Psoas muscle (tissue), 7 donors: ENCODE measurements at regions not wholly inside any gene's neighbourhood (a gene's known extent, or its start where the extent isn't known, plus 50 kb on each side); places are given as distances from the start of the nearest gene placed in this dataset.

Experiments
- ATAC-seq, 4 donors: fragments of 200-7000 bp; cut with Tn5 transposase; one replicate each; pipeline ENCODE4 v1.9.1; 2020; ENCODE audit warnings: moderate library complexity in 3 of 4, mild to moderate bottlenecking in 2 of 4
- DNase-seq, 2 donors: peaks; one replicate each; pipeline ENCODE4 v3.0.0-alpha.2; 2020
- H3K27ac ChIP-seq: fragments of 200-600 bp; one replicate; pipeline ENCODE4 v1.8.0; 2022
- H3K27me3 ChIP-seq, 3 donors: fragments of 200-600 bp in 1 of 3; one replicate each; pipeline versions ENCODE4 v1.6.1 to v1.8.0; 2013 to 2022; ENCODE audit warnings: low read length in 2 of 3, mild to moderate bottlenecking in 2 of 3, moderate library complexity in 1 of 3; ENCODE audit not compliant: insufficient read depth in 3 of 3
- H3K36me3 ChIP-seq, 2 donors: fragments of 200-600 bp in 1 of 2; one replicate each; pipeline versions ENCODE4 v1.6.1 to v1.8.0; 2013 to 2022; ENCODE audit warnings: low read depth in 1 of 2, mild to moderate bottlenecking in 1 of 2, moderate library complexity in 1 of 2; ENCODE audit not compliant: insufficient read depth in 1 of 2
- H3K4me1 ChIP-seq: fragments of 200-600 bp; one replicate; pipeline ENCODE4 v1.8.0; 2022
- H3K4me3 ChIP-seq: fragments of 200-600 bp; one replicate; pipeline ENCODE4 v1.8.0; 2022; ENCODE audit warnings: mild to moderate bottlenecking
- H3K9me3 ChIP-seq: fragments of 200-600 bp; one replicate; pipeline ENCODE4 v1.8.0; 2022
- CTCF ChIP-seq: fragments of 200-600 bp; IDR thresholded peaks from one replicate; pipeline ENCODE4 v1.8.0; 2022; ENCODE audit warnings: antibody characterized with exemption
- WGBS, 3 donors: extraction: QIAGEN DNeasy Blood & Tissue Kit; methylation state at CpG; one replicate each; pipeline versions ENCODE4 v1.1.6 to v1.1.7; 2013; 5-methylcytosine and 5-hydroxymethylcytosine counted together
- intact Hi-C, 2 donors: fragments of 100-400 bp; cut with DNase I; formaldehyde crosslinking; loops; one replicate each; pipeline versions ENCODE4 v1.11.0 to v1.14.2; 2022
- donor health status: healthy with polysubstance abuse.
- donor health status: DM: no; HTN: no; CAD: no; lungs with moderate emphysema.
- donor health status: Bipolar disorder and iron deficiency.
- donor health status: healthy.
- donor health status: DM: yes; HTN: yes; CAD: no.
- donor health status: DM: no; HTN: no; CAD: no.
- donor health status: DM: yes; HTN: yes; CAD: no.

- H3K36me3 ChIP-seq: no peaks in the 10 kb centered on the region
- H3K4me3 ChIP-seq: no peak overlapping the region
- TF ChIP-seq CTCF: no peak
- no peak for ATAC-seq
- intact Hi-C loops: no loop called here
- H3K27me3 ChIP-seq: no peaks in the 10 kb centered on the region
- DNase-seq: no peak
- H3K9me3 ChIP-seq: peaks cover 7% of the 10 kb centered on the region
- no peak overlapping the region for H3K27ac ChIP-seq
- H3K4me1 ChIP-seq: no peaks in the 10 kb centered on the region
Measured at GRCh38 chr7:46385662-46386309, 464.7 kb upstream of the IGFBP3 start.

- TF ChIP-seq CTCF: no peak
- no peaks in the 10 kb centered on the region for H3K27me3 ChIP-seq
- DNase-seq (no peak), ATAC-seq (no peak)
- H3K27ac ChIP-seq: no peak overlapping the region
- no peaks in the 10 kb centered on the region for H3K36me3 ChIP-seq
- H3K9me3 ChIP-seq: peaks cover 7% of the 10 kb centered on the region
- WGBS, 3 donors: 82 to 86% (median 84%) methylated on average over 2 of the region's 2 CpGs
- no peak overlapping the region for H3K4me3 ChIP-seq
- intact Hi-C loops: no loop called here
- no peaks in the 10 kb centered on the region for H3K4me1 ChIP-seq
Measured at GRCh38 chr7:46383605-46384004, 462.5 kb upstream of the IGFBP3 start.

- Histone ChIP-seq H3K9me3 (peaks cover 4% of the 10 kb centered on the region), H3K27ac (no peak overlapping the region), H3K4me1 (no peaks in the 10 kb centered on the region), H3K4me3 (no peak overlapping the region), H3K27me3 (no peaks in the 10 kb centered on the region), H3K36me3 (no peaks in the 10 kb centered on the region)
- intact Hi-C loops: no loop called here
- ATAC-seq (no peak), DNase-seq (no peak)
- no peak for TF ChIP-seq CTCF
- 36 to 44% (median 38%) methylated on average over 5 of the region's 5 CpGs for WGBS, 3 donors
Measured at GRCh38 chr7:46369933-46370654, 449.0 kb upstream of the IGFBP3 start.

GRCh38 chr7:46368871-46369270 is 447.8 kb upstream of the IGFBP3 start:
- DNase-seq: no peak
- intact Hi-C loops: no loop called here
- ATAC-seq: no peak
- no peak for TF ChIP-seq CTCF
- H3K4me3 ChIP-seq: no peak overlapping the region
- 93 to 96% (median 96%) methylated on average over 1 of the region's 1 CpG for WGBS, 3 donors
- no peak overlapping the region for H3K27ac ChIP-seq
- H3K9me3 ChIP-seq: peaks cover 4% of the 10 kb centered on the region
- H3K4me1 ChIP-seq: no peaks in the 10 kb centered on the region
- no peaks in the 10 kb centered on the region for H3K27me3 ChIP-seq
- H3K36me3 ChIP-seq: no peaks in the 10 kb centered on the region
